GM19463 (cell line): ENCODE measurements at regions not wholly inside any gene's neighbourhood (a gene's known extent, or its start where the extent isn't known, plus 50 kb on each side); places are given as distances from the start of the nearest gene placed in this dataset.

Experiments used
- ATAC-seq: cut with Tn5 transposase; IDR thresholded peaks from one replicate; pipeline ENCODE4 v1.9.1; 2021; ENCODE audit warnings: mild to moderate bottlenecking, moderate library complexity; ENCODE audit not compliant: unreplicated experiment

GRCh38 chr2:126748188-126748760, 92.3 kb downstream of the GYPC start:
- peak; percentile 30 for ATAC-seq

GRCh38 chr2:126748929-126749518, 93.1 kb downstream of the GYPC start:
- peak; percentile 54 for ATAC-seq

- ATAC-seq, result peak; percentile 38
Measured at GRCh38 chr2:126749537-126749936, 93.6 kb downstream of the GYPC start.

- ATAC-seq, result no peak
Measured at GRCh38 chr2:126750506-126750905, 94.5 kb downstream of the GYPC start.

- no peak for ATAC-seq
Measured at GRCh38 chr2:126751477-126751876, 95.5 kb downstream of the GYPC start.

GRCh38 chr2:126752876-126753275, 96.9 kb downstream of the GYPC start:
- ATAC-seq, result no peak

- no peak for ATAC-seq
Measured at GRCh38 chr2:126753501-126754212, 97.7 kb downstream of the GYPC start.

GRCh38 chr2:126754240-126755004, 98.5 kb downstream of the GYPC start:
- no peak for ATAC-seq

- ATAC-seq, result no peak
Measured at GRCh38 chr2:126756125-126756524, 100.2 kb downstream of the GYPC start.

- ATAC-seq, result no peak
Measured at GRCh38 chr2:126761256-126761980, 105.5 kb downstream of the GYPC start.

GRCh38 chr2:126761981-126762878, 106.3 kb downstream of the GYPC start:
- ATAC-seq, result no peak

GRCh38 chr2:126764686-126765265, 108.8 kb downstream of the GYPC start:
- ATAC-seq, result no peak

- ATAC-seq, result no peak
Measured at GRCh38 chr2:126765395-126765794, 109.4 kb downstream of the GYPC start.

- no peak for ATAC-seq
Measured at GRCh38 chr2:126766295-126766968, 110.5 kb downstream of the GYPC start.

GRCh38 chr2:126766969-126767296, 111.0 kb downstream of the GYPC start:
- no peak for ATAC-seq

- ATAC-seq, result no peak
Measured at GRCh38 chr2:126769118-126769517, 113.2 kb downstream of the GYPC start.

GRCh38 chr2:126770466-126770865, 114.5 kb downstream of the GYPC start:
- no peak for ATAC-seq

- no peak for ATAC-seq
Measured at GRCh38 chr2:126771094-126771493, 115.1 kb downstream of the GYPC start.

GRCh38 chr2:126771501-126772195, 115.7 kb downstream of the GYPC start:
- ATAC-seq, result no peak
